Small intestine (tissue), 7 donors: ENCODE measurements at regions not wholly inside any gene's neighbourhood (a gene's known extent, or its start where the extent isn't known, plus 50 kb on each side); places are given as distances from the start of the nearest gene placed in this dataset.

Experiments
- DNase-seq, 2 donors: peaks; one replicate each; pipeline versions ENCODE4 v3.0.0 to v3.0.0-alpha.2; 2013
- FAIRE-seq: peaks from 2 replicates; lab custom pipeline; 2012; peaks lifted over from hg19 to GRCh38; lab: Jason Lieb, UNC
- H3K27ac ChIP-seq, 3 donors: one replicate each; pipeline ENCODE4 v1.5.1; 2013; ENCODE audit warnings: low read length in 2 of 3, mild to moderate bottlenecking in 2 of 3, control low read depth in 1 of 3, inconsistent platforms in 1 of 3, low read depth in 1 of 3, moderate library complexity in 1 of 3
- H3K27me3 ChIP-seq, 3 donors: one replicate each; pipeline ENCODE4 v1.6.1; 2013; ENCODE audit warnings: low read length in 3 of 3, inconsistent platforms in 1 of 3; ENCODE audit not compliant: control insufficient read depth in 3 of 3, insufficient read depth in 3 of 3
- H3K36me3 ChIP-seq, 3 donors: one replicate each; pipeline ENCODE4 v1.6.1; 2013; ENCODE audit warnings: low read length in 3 of 3, inconsistent platforms in 1 of 3, low read depth in 1 of 3, mild to moderate bottlenecking in 1 of 3, moderate library complexity in 1 of 3; ENCODE audit not compliant: control insufficient read depth in 3 of 3, insufficient read depth in 2 of 3
- H3K4me1 ChIP-seq, 3 donors: one replicate each; pipeline ENCODE4 v1.6.1; 2013; ENCODE audit warnings: low read length in 2 of 3, inconsistent platforms in 1 of 3, low read depth in 1 of 3, mild to moderate bottlenecking in 1 of 3, moderate library complexity in 1 of 3; ENCODE audit not compliant: control insufficient read depth in 3 of 3, insufficient read depth in 2 of 3
- H3K4me3 ChIP-seq, 3 donors: one replicate each; pipeline ENCODE4 v1.5.1; 2013; ENCODE audit warnings: low read length in 3 of 3, control low read depth in 1 of 3, inconsistent platforms in 1 of 3, low read depth in 1 of 3, mild to moderate bottlenecking in 1 of 3, moderate library complexity in 1 of 3
- H3K9me3 ChIP-seq, 2 donors: one replicate each; pipeline ENCODE4 v1.6.1; 2013; ENCODE audit warnings: low read depth in 1 of 2, low read length in 1 of 2; ENCODE audit not compliant: control insufficient read depth in 2 of 2, insufficient read depth in 1 of 2
- WGBS, 3 donors: extraction: QIAGEN DNeasy Blood & Tissue Kit; methylation state at CpG; one replicate each; pipeline ENCODE4 v1.1.7; 2013; 5-methylcytosine and 5-hydroxymethylcytosine counted together
- donor health status: healthy with polysubstance abuse.
- donor health status: control.
- donor health status: control.
- donor health status: Bipolar disorder and iron deficiency.
- donor health status: healthy.

- FAIRE-seq (no peak), DNase-seq (no peak)
- Histone ChIP-seq H3K27me3 (no peaks in the 10 kb centered on the region), H3K4me1 (no peaks in the 10 kb centered on the region), H3K36me3 (no peaks in the 10 kb centered on the region), H3K9me3 (no peaks in the 10 kb centered on the region), H3K4me3 (no peak overlapping the region), H3K27ac (peak overlapping the region in 1 of 3 donors; percentile 16)
- WGBS, 3 donors = 81 to 91% (median 89%) methylated on average over 1 of the region's 1 CpG
Measured at GRCh38 chr13:40148742-40149141, 493.3 kb downstream of the COG6 start.

GRCh38 chr13:40149611-40150274 lies 494.3 kb downstream of the COG6 start:
- Histone ChIP-seq H3K27me3 (no peaks in the 10 kb centered on the region), H3K4me3 (no peak overlapping the region), H3K4me1 (no peaks in the 10 kb centered on the region), H3K36me3 (no peaks in the 10 kb centered on the region), H3K27ac (peak overlapping the region in 1 of 3 donors; percentile 57), H3K9me3 (no peaks in the 10 kb centered on the region)
- DNase-seq (no peak), FAIRE-seq (no peak)
- 62 to 70% (median 63%) methylated on average over 6 of the region's 6 CpGs for WGBS, 3 donors

- Histone ChIP-seq H3K4me3 (no peak overlapping the region), H3K4me1 (no peaks in the 10 kb centered on the region), H3K27me3 (no peaks in the 10 kb centered on the region), H3K27ac (no peak overlapping the region), H3K9me3 (no peaks in the 10 kb centered on the region), H3K36me3 (no peaks in the 10 kb centered on the region)
- no peak for FAIRE-seq
- 95 to 100% (median 95%) methylated on average over 2 of the region's 2 CpGs for WGBS, 3 donors
- DNase-seq = no peak
Measured at GRCh38 chr13:40151673-40152072, 496.2 kb downstream of the COG6 start.

- Histone ChIP-seq H3K9me3 (no peaks in the 10 kb centered on the region), H3K36me3 (no peaks in the 10 kb centered on the region), H3K4me3 (no peak overlapping the region), H3K4me1 (no peaks in the 10 kb centered on the region), H3K27me3 (no peaks in the 10 kb centered on the region), H3K27ac (no peak overlapping the region)
- DNase-seq = peak in 1 of 2 donors; percentile 14
- 72 to 76% (median 74%) methylated on average over 3 of the region's 3 CpGs for WGBS, 3 donors
- no peak for FAIRE-seq
Measured at GRCh38 chr13:40152145-40152544, 496.7 kb downstream of the COG6 start.

GRCh38 chr13:40152922-40153321 lies 497.5 kb downstream of the COG6 start:
- DNase-seq = no peak
- Histone ChIP-seq H3K36me3 (no peaks in the 10 kb centered on the region), H3K27ac (no peak overlapping the region), H3K4me1 (no peaks in the 10 kb centered on the region), H3K9me3 (no peaks in the 10 kb centered on the region), H3K27me3 (no peaks in the 10 kb centered on the region), H3K4me3 (no peak overlapping the region)
- no peak for FAIRE-seq
- 83 to 89% (median 84%) methylated on average over 4 of the region's 4 CpGs for WGBS, 3 donors

- no peak for FAIRE-seq
- H3K36me3 ChIP-seq = no peaks in the 10 kb centered on the region
- H3K4me1 ChIP-seq = no peaks in the 10 kb centered on the region
- no peak overlapping the region for H3K4me3 ChIP-seq
- no peaks in the 10 kb centered on the region for H3K27me3 ChIP-seq
- 80 to 92% (median 87%) methylated on average over 2 of the region's 2 CpGs for WGBS, 3 donors
- H3K27ac ChIP-seq = no peak overlapping the region
- peak in 1 of 2 donors; percentile 16 for DNase-seq
- no peaks in the 10 kb centered on the region for H3K9me3 ChIP-seq
Measured at GRCh38 chr13:40153516-40153915, 498.1 kb downstream of the COG6 start.

GRCh38 chr13:40155201-40155600 lies 499.7 kb downstream of the COG6 start:
- no peaks in the 10 kb centered on the region for H3K36me3 ChIP-seq

GRCh38 chr13:40158218-40158617 lies 502.8 kb downstream of the COG6 start:
- no peak for DNase-seq
- H3K9me3 ChIP-seq = no peaks in the 10 kb centered on the region
- FAIRE-seq = no peak

More at GRCh38 chr13:40155201-40155600, 499.7 kb downstream of the COG6 start:
- no peak overlapping the region for H3K27ac ChIP-seq
- H3K4me1 ChIP-seq = no peaks in the 10 kb centered on the region
- H3K27me3 ChIP-seq = no peaks in the 10 kb centered on the region
- no peak overlapping the region for H3K4me3 ChIP-seq
- no peak for DNase-seq
- WGBS, 3 donors = 97 to 98% (median 98%) methylated on average over 2 of the region's 2 CpGs
- no peaks in the 10 kb centered on the region for H3K9me3 ChIP-seq
- FAIRE-seq = no peak

GRCh38 chr13:40158757-40159156 lies 503.3 kb downstream of the COG6 start:
- 85 to 90% (median 90%) methylated on average over 4 of the region's 4 CpGs for WGBS, 3 donors
- Histone ChIP-seq H3K4me3 (no peak overlapping the region), H3K9me3 (no peaks in the 10 kb centered on the region), H3K27me3 (no peaks in the 10 kb centered on the region), H3K36me3 (no peaks in the 10 kb centered on the region), H3K27ac (no peak overlapping the region), H3K4me1 (peaks cover 0 to 10% (median 0%) of the 10 kb centered on the region in 3 donors)
- DNase-seq = no peak
- no peak for FAIRE-seq

More at GRCh38 chr13:40158218-40158617, 502.8 kb downstream of the COG6 start:
- Histone ChIP-seq H3K36me3 (no peaks in the 10 kb centered on the region), H3K4me1 (peaks cover 0 to 10% (median 0%) of the 10 kb centered on the region in 3 donors), H3K4me3 (no peak overlapping the region), H3K27me3 (no peaks in the 10 kb centered on the region), H3K27ac (no peak overlapping the region)
- WGBS, 3 donors = 44 to 47% (median 45%) methylated on average over 1 of the region's 1 CpG
